H1 (cell line): ENCODE measurements at regions not wholly inside any gene's neighbourhood (a gene's known extent, or its start where the extent isn't known, plus 50 kb on each side); places are given as distances from the start of the nearest gene placed in this dataset.

Experiments used
- CTCF ChIA-PET: fragments of 300-600 bp; sonication (Branson Sonifier 250); formaldehyde crosslinking; loops from one replicate; lab custom pipeline; 2021; ENCODE audit not compliant: partially characterized antibody; lab: Charles Lee
- POLR2A ChIA-PET: fragments of 300-600 bp; sonication (Branson Sonifier 250); formaldehyde crosslinking; loops from one replicate; lab custom pipeline; 2021; ENCODE audit warnings: inconsistent platforms; ENCODE audit not compliant: partially characterized antibody; lab: Charles Lee
- DNase-seq, 2 experiments: peaks; one replicate each; pipeline versions ENCODE4 v3.0.0 to v3.0.0-alpha.2; 2010 to 2022; ENCODE audit warnings: low spot score in 2 of 2, low read depth in 1 of 2, mixed read lengths in 1 of 2
- FAIRE-seq: peaks from 2 replicates; lab custom pipeline; 2011; peaks lifted over from hg19 to GRCh38; lab: Jason Lieb, UNC
- H2AFZ ChIP-seq: 2 replicates; pipeline ENCODE4 v1.8.1; 2012; ENCODE audit warnings: low read length, inconsistent platforms
- H2AK5ac ChIP-seq: 2 replicates; pipeline ENCODE4 v1.6.1; 2013; ENCODE audit warnings: low read depth, low read length
- H2BK120ac ChIP-seq: replicated peaks from 2 replicates; pipeline ENCODE3; 2013; ENCODE audit warnings: low read depth, low read length, inconsistent platforms
- H2BK12ac ChIP-seq: 2 replicates; pipeline ENCODE4 v1.6.1; 2013; ENCODE audit warnings: low read depth, low read length
- H2BK15ac ChIP-seq: 2 replicates; pipeline ENCODE4 v1.6.1; 2013; ENCODE audit warnings: low read length
- H2BK20ac ChIP-seq: 2 replicates; pipeline ENCODE4 v1.6.1; 2013; ENCODE audit warnings: low read length
- H2BK5ac ChIP-seq: 2 replicates; pipeline ENCODE4 v1.6.1; 2013; ENCODE audit warnings: low read depth, low read length
- H3K14ac ChIP-seq: 2 replicates; pipeline ENCODE4 v1.6.1; 2013; ENCODE audit warnings: inconsistent platforms; ENCODE audit not compliant: insufficient read length
- H3K18ac ChIP-seq: 2 replicates; pipeline ENCODE4 v1.6.1; 2013; ENCODE audit warnings: low read length; ENCODE audit errors: extremely low read depth
- H3K23ac ChIP-seq: 2 replicates; pipeline ENCODE4 v1.6.1; 2013; ENCODE audit warnings: inconsistent platforms; ENCODE audit not compliant: insufficient read length
- H3K23me2 ChIP-seq: 2 replicates; pipeline ENCODE4 v1.6.1; 2013; ENCODE audit warnings: low read depth, low read length
- H3K27ac ChIP-seq: 2 replicates; pipeline ENCODE4 v1.6.1; 2011; ENCODE audit warnings: low read depth, low read length, inconsistent platforms
- H3K27me3 ChIP-seq, 4 experiments: replicated peaks in 1 of 4; 1 replicate in 1 of 4; 2 replicates in 3 of 4; pipeline versions ENCODE4 v1.6.1 to v1.8.1; 2011 to 2013; ENCODE audit warnings: low read length in 3 of 4, mild to moderate bottlenecking in 3 of 4, inconsistent platforms in 2 of 4, mixed read lengths in 2 of 4, moderate library complexity in 1 of 4; ENCODE audit not compliant: control insufficient read depth in 3 of 4, insufficient read depth in 3 of 4; ENCODE audit errors: extremely low read depth in 1 of 4
- H3K36me3 ChIP-seq, 4 experiments: 2 replicates each; pipeline versions ENCODE4 v1.6.1 to v1.8.1; 2011 to 2013; ENCODE audit warnings: mild to moderate bottlenecking in 4 of 4, low read length in 3 of 4, moderate library complexity in 2 of 4, control low read depth in 1 of 4, inconsistent platforms in 1 of 4; ENCODE audit not compliant: insufficient read depth in 4 of 4, control insufficient read depth in 2 of 4
- H3K4ac ChIP-seq: replicated peaks from 2 replicates; pipeline ENCODE3; 2013; ENCODE audit warnings: low read length, low read depth, mixed read lengths, inconsistent platforms; ENCODE audit not compliant: insufficient read length
- H3K4me1 ChIP-seq, 4 experiments: replicated peaks in 1 of 4; 1 replicate in 1 of 4; 2 replicates in 3 of 4; pipeline versions ENCODE4 v1.6.1 to v1.8.1; 2011 to 2013; ENCODE audit warnings: low read length in 3 of 4, inconsistent platforms in 2 of 4, mixed read lengths in 1 of 4; ENCODE audit not compliant: insufficient read depth in 4 of 4, control insufficient read depth in 3 of 4
- H3K4me2 ChIP-seq, 2 experiments: 2 replicates each; pipeline versions ENCODE4 v1.6.1 to v1.8.1; 2011 to 2013; ENCODE audit warnings: low read depth in 2 of 2, low read length in 2 of 2, control low read depth in 1 of 2, inconsistent platforms in 1 of 2, mild to moderate bottlenecking in 1 of 2; ENCODE audit not compliant: insufficient read depth in 1 of 2
- H3K4me3 ChIP-seq, 4 experiments: fragments of 200-600, 300-600 bp in 1 of 4; sonication (generic), shearing (Covaris generic), sonication (Bioruptor Twin) in 1 of 4; 2 replicates each; pipeline versions ENCODE4 v1.5.1 to v1.8.1; 2011 to 2016; ENCODE audit warnings: low read length in 4 of 4, low read depth in 3 of 4, control low read depth in 2 of 4, inconsistent platforms in 2 of 4, mild to moderate bottlenecking in 2 of 4, mixed read lengths in 1 of 4, moderate library complexity in 1 of 4; ENCODE audit not compliant: insufficient read depth in 2 of 4; ENCODE audit errors: extremely low read depth in 1 of 4
- H3K56ac ChIP-seq: replicated peaks from 2 replicates; pipeline ENCODE3; 2013; ENCODE audit warnings: low read depth, mild to moderate bottlenecking, mixed read lengths, low read length, inconsistent platforms; ENCODE audit not compliant: insufficient read length
- H3K79me1 ChIP-seq: 2 replicates; pipeline ENCODE4 v1.6.1; 2013; ENCODE audit warnings: low read depth, low read length, control low read depth
- H3K79me2 ChIP-seq, 2 experiments: 2 replicates each; pipeline versions ENCODE4 v1.6.1 to v1.8.1; 2012 to 2013; ENCODE audit warnings: low read length in 2 of 2, mild to moderate bottlenecking in 2 of 2, inconsistent platforms in 1 of 2; ENCODE audit not compliant: insufficient read depth in 2 of 2, control insufficient read depth in 1 of 2
- H3K9ac ChIP-seq, 4 experiments: replicated peaks in 1 of 4; 1 replicate in 1 of 4; 2 replicates in 3 of 4; pipeline versions ENCODE4 v1.6.1 to v1.8.1; 2011 to 2013; ENCODE audit warnings: low read depth in 3 of 4, low read length in 3 of 4, control low read depth in 2 of 4, mild to moderate bottlenecking in 2 of 4, moderate library complexity in 2 of 4, inconsistent platforms in 1 of 4; ENCODE audit errors: extremely low read depth in 1 of 4
- H3K9me3 ChIP-seq, 2 experiments: 2 replicates each; pipeline versions ENCODE4 v1.6.1 to v1.8.1; 2012 to 2013; ENCODE audit warnings: mild to moderate bottlenecking in 2 of 2, moderate library complexity in 2 of 2, control low read depth in 1 of 2, inconsistent platforms in 1 of 2, low read depth in 1 of 2, low read length in 1 of 2, mixed read lengths in 1 of 2; ENCODE audit not compliant: insufficient read depth in 2 of 2
- H4K20me1 ChIP-seq, 2 experiments: replicated peaks in 1 of 2; 2 replicates each; pipeline versions ENCODE3 to v1.8.1; 2011 to 2013; ENCODE audit warnings: inconsistent platforms in 2 of 2, low read length in 2 of 2, mild to moderate bottlenecking in 1 of 2; ENCODE audit not compliant: insufficient read depth in 2 of 2, control insufficient read depth in 1 of 2
- H4K5ac ChIP-seq: 2 replicates; pipeline ENCODE4 v1.6.1; 2013; ENCODE audit warnings: low read length, low read depth, mixed read lengths, inconsistent platforms; ENCODE audit not compliant: insufficient read length
- H4K8ac ChIP-seq: 2 replicates; pipeline ENCODE4 v1.8.0; 2013; ENCODE audit warnings: mild to moderate bottlenecking, moderate library complexity, low read length, inconsistent platforms; ENCODE audit not compliant: insufficient read depth; ENCODE audit errors: extremely low read depth
- H4K91ac ChIP-seq: replicated peaks from 2 replicates; pipeline ENCODE3; 2013; ENCODE audit warnings: low read length, mixed read lengths, inconsistent platforms; ENCODE audit not compliant: insufficient read length
- CREB1 ChIP-seq: IDR thresholded peaks from 2 replicates; pipeline ENCODE4 v1.6.1; 2012; ENCODE audit warnings: inconsistent platforms
- JUND ChIP-seq: IDR thresholded peaks from 2 replicates; pipeline ENCODE4 v1.6.1; 2011; ENCODE audit warnings: mild to moderate bottlenecking, improper control_type of control experiment, low read length
- RAD21 ChIP-seq, 2 experiments: IDR thresholded peaks in 1 of 2; conservative IDR thresholded peaks in 1 of 2; 2 replicates each; pipeline ENCODE4 v1.6.1; 2011; ENCODE audit warnings: low read depth in 2 of 2, low read length in 2 of 2, improper control_type of control experiment in 1 of 2, inconsistent platforms in 1 of 2, mild to moderate bottlenecking in 1 of 2, moderate library complexity in 1 of 2
- SUZ12 ChIP-seq: fragments of 200-600 bp; sonication (generic); IDR thresholded peaks from 2 replicates; pipeline ENCODE4 v1.6.1; 2012; ENCODE audit warnings: mild to moderate bottlenecking, inconsistent platforms, low read length, moderate library complexity, mixed read lengths
- TAF7 ChIP-seq: optimal IDR thresholded peaks from 2 replicates; pipeline ENCODE3; 2011; ENCODE audit warnings: low read depth, mild to moderate bottlenecking, inconsistent platforms, low read length, moderate library complexity, borderline replicate concordance
- WGBS, 2 experiments: shearing (Covaris generic) in 1 of 2; methylation state at CpG; one replicate each; pipeline versions ENCODE4 v1.1.6 to v1.1.7; 2013 to 2015; ENCODE audit warnings: low lambda C conversion rate in 2 of 2, mixed read lengths in 2 of 2, inconsistent platforms in 1 of 2, low coverage in 1 of 2, missing lambda C conversion rate in 1 of 2; ENCODE audit not compliant: insufficient replicate concordance in 2 of 2, insufficient coverage in 1 of 2, insufficient read length in 1 of 2; ENCODE audit errors: extremely low coverage in 1 of 2, missing lambda C conversion rate in 1 of 2; 5-methylcytosine and 5-hydroxymethylcytosine counted together
- TF ChIP-seq, protein P1 (sequence below), 3 experiments: IDR thresholded peaks; 1 replicate in 2 of 3; 2 replicates in 1 of 3; pipeline versions ENCODE4 v1.5.1 to v1.6.1; 2011; ENCODE audit warnings: low read length in 3 of 3, mild to moderate bottlenecking in 3 of 3, inconsistent platforms in 2 of 3, low read depth in 1 of 3, moderate library complexity in 1 of 3; ENCODE audit not compliant: insufficient read depth in 1 of 3; ENCODE audit errors: control extremely low read depth in 1 of 3

DNA sequence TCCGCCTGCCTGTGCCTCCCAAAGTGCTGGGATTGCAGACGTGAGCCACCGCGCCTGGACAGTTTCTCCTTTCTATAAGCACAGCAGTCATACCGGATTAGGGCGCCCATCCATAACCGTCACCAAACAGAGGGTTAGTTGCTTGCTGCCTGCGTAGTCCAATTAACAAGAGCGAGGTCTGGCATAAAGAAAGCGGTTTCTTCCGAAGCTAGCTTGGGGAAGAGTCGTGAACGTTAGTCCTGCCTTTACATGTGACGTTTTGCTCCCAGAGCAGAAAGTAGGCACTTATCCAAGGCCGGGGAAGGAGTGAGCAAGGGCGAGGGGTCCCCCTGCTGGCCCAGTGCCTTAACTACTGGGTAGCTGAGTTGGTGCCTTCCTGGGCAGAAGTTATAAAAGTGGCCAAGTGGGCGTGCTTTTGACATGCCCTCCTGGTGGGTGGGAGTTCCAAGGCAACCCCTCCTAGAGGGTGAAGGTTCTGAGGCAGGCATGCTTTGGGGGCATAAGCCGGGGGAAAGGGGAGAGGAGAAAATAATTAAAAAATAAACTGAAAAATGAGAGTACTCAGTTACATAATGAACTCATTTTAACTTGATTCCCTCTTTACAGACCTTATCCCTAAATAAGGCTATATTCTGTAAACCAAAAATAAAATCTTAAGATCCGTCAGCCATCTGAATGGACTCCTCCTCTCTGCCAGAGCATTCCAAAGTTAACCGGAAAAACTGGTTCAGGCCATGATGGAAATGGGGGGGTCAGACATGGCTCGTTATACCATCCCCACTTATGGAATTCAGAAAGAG is 88.0 kb downstream of the FAM217A start:
- Histone ChIP-seq H4K20me1 (peaks cover 0 to 2% of the 10 kb centered on the region in 2 experiments), H3K79me2 (peaks cover 0 to under 1% of the 10 kb centered on the region in 2 experiments; a peak in 1 of 4 replicates), H3K9ac (no peak overlapping the region), H4K5ac (no peak overlapping the region), H3K23me2 (no peaks in the 10 kb centered on the region), H3K4ac (no peak overlapping the region), H3K14ac (no peak overlapping the region), H3K18ac (peak overlapping the region; percentile 54; the same call in 1 of the 2 replicates), H3K56ac (no peak overlapping the region), H3K4me2 (peak overlapping the region in 1 of 2 experiments; percentile 34; a peak in 1 of 4 replicates), H3K27me3 (no peaks in the 10 kb centered on the region), H3K23ac (no peak overlapping the region), H2BK120ac (no peak overlapping the region), H2AK5ac (no peak overlapping the region), H2BK12ac (no peak overlapping the region), H2BK15ac (no peak overlapping the region), H2AFZ (no peak overlapping the region), H3K27ac (no peak overlapping the region), H3K79me1 (no peaks in the 10 kb centered on the region; the same call in 1 of the 2 replicates), H2BK5ac (no peak overlapping the region), H2BK20ac (0 out of 2 replicates have a peak overlapping the region, but pooled peaks have one; percentile 66), H4K91ac (peak overlapping the region; percentile 25), H3K36me3 (no peaks in the 10 kb centered on the region), H3K4me3 (no peak overlapping the region; a peak in 1 of 8 replicates), H3K4me1 (peaks cover 2 to 14% (median 8%) of the 10 kb centered on the region in 4 experiments; a peak in 5 of 7 replicates), H3K9me3 (no peaks in the 10 kb centered on the region), H4K8ac (no peak overlapping the region)
- POLR2A ChIA-PET = interaction anchor here (1.0 to 1.2 kb wide), 3 partner anchors 30 to 142 kb away, joined by 3 to 4 read pairs (median 3); partner anchors contain the start of gene FAM50B
- peak; percentile 73 to 93 for DNase-seq
- 49% methylated on average over 21 of the region's 21 CpGs; no CpG with 5 or more reads in 1 of the 2 experiments for WGBS, 2 experiments
- CTCF ChIA-PET = interaction anchor here (0.5 to 3.5 kb wide), 22 partner anchors 13 to 251 kb away, joined by 3 to 39 read pairs (median 3); partner anchors contain the start of gene FAM50B
- peak; percentile 65 for FAIRE-seq
- TF ChIP-seq JUND (no peak), RAD21 (IDR thresholded peaks at IDR 0.05 in 1 of 2, conservative IDR thresholded peaks at IDR 0.05 in 1 of 2; ENCODE audit: low read depth in 2 of 2, low read length in 2 of 2) (peak; percentile 90 to 96), CREB1 (peak; percentile 57; the same call in 1 of the 2 replicates), SUZ12 (no peak), TAF7 (no peak)
- TF ChIP-seq, protein P1, sequence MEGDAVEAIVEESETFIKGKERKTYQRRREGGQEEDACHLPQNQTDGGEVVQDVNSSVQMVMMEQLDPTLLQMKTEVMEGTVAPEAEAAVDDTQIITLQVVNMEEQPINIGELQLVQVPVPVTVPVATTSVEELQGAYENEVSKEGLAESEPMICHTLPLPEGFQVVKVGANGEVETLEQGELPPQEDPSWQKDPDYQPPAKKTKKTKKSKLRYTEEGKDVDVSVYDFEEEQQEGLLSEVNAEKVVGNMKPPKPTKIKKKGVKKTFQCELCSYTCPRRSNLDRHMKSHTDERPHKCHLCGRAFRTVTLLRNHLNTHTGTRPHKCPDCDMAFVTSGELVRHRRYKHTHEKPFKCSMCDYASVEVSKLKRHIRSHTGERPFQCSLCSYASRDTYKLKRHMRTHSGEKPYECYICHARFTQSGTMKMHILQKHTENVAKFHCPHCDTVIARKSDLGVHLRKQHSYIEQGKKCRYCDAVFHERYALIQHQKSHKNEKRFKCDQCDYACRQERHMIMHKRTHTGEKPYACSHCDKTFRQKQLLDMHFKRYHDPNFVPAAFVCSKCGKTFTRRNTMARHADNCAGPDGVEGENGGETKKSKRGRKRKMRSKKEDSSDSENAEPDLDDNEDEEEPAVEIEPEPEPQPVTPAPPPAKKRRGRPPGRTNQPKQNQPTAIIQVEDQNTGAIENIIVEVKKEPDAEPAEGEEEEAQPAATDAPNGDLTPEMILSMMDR (IDR thresholded peaks at IDR 0.05; ENCODE audit: control extremely low read depth in 1 of 3, insufficient read depth in 1 of 3, low read depth in 1 of 3, low read length in 3 of 3) = peak; percentile 91 to 98 (median 93)
